ENCODE measurements at regions not wholly inside any gene's neighbourhood (a gene's known extent, or its start where the extent isn't known, plus 50 kb on each side); places are given as distances from the start of the nearest gene placed in this dataset.

DNA sequence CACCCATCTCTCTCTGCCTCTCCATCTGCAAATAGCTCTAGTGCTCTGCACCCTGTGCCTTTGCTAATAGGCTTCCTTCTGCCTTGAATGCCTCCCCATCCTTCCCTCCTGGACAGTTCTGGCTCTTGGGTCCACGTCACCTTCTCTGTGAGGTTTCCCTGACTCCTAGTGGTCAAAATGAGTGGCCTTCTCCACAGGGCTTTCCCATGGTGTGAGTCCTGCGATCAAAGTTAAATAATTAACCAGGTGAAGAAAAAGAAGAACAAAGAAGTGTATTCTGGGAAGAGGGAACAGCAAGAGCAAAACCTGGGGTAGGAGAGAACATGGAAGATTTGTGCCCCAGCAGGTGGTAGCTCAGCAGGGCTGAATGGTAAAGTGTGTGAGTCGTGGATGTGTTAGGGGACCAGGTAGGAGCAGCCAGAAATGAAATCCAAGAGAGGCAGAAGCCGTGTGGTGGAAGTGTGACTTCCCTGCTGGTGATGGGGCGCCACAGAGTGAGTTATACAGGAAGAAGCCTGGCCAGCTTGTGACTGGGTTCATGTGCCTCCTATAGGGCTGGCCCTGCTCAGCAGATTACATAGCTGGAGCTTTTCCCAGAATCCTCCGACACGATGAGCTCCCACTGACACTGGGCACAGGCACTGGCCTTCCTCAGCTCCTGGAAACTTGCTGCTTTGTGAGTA, 93.8 kb upstream of the LDAH start:
- no peak for DNase-seq
- H3K9me3 ChIP-seq = no peaks in the 10 kb centered on the region

DNA sequence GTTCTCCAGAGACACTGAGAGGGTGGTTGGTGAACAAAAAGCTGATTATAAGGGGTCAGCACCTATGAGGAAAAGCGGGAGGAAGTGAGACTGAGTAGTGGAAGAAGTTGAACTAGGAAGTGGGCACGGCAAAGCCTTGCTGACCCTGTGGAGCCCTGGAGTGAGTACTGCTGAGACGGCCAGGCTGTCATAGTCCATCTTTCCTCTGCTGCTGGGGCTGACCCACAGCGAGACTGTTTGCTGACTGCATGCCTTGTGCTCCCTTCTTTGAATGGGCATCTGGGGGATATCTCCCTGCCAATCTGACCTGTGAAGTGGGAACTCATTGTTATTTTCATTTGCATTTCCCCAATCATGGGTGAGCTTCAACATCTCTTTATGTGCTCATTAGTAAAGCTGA, 92.4 kb upstream of the LDAH start:
- no peaks in the 10 kb centered on the region for H3K9me3 ChIP-seq
- TF ChIP-seq, protein P1, sequence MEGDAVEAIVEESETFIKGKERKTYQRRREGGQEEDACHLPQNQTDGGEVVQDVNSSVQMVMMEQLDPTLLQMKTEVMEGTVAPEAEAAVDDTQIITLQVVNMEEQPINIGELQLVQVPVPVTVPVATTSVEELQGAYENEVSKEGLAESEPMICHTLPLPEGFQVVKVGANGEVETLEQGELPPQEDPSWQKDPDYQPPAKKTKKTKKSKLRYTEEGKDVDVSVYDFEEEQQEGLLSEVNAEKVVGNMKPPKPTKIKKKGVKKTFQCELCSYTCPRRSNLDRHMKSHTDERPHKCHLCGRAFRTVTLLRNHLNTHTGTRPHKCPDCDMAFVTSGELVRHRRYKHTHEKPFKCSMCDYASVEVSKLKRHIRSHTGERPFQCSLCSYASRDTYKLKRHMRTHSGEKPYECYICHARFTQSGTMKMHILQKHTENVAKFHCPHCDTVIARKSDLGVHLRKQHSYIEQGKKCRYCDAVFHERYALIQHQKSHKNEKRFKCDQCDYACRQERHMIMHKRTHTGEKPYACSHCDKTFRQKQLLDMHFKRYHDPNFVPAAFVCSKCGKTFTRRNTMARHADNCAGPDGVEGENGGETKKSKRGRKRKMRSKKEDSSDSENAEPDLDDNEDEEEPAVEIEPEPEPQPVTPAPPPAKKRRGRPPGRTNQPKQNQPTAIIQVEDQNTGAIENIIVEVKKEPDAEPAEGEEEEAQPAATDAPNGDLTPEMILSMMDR (IDR thresholded peaks at IDR 0.05; ENCODE audit: low read depth, low read length) = no peak
- no peak for DNase-seq
- no peaks in the 10 kb centered on the region for H3K27me3 ChIP-seq
- H3K4me1 ChIP-seq = peaks cover 6% of the 10 kb centered on the region; the same call in 1 of the 2 replicates
- no peaks in the 10 kb centered on the region for H3K36me3 ChIP-seq
- no peak overlapping the region for H3K4me3 ChIP-seq (ENCODE audit: low read depth, low read length)

More for the DNA sequence above, 93.8 kb upstream of the LDAH start:
- Histone ChIP-seq H3K4me3 (ENCODE audit: low read depth, low read length) (no peak overlapping the region), H3K36me3 (no peaks in the 10 kb centered on the region), H3K27me3 (no peaks in the 10 kb centered on the region), H3K4me1 (peaks cover 6% of the 10 kb centered on the region; the same call in 1 of the 2 replicates)
- TF ChIP-seq, protein P1 (IDR thresholded peaks at IDR 0.05; ENCODE audit: low read depth, low read length) = peak; percentile 43

GRCh38 chr2:20914771-20915170, 91.9 kb upstream of the LDAH start:
- Histone ChIP-seq H3K4me3 (ENCODE audit: low read depth, low read length) (no peak overlapping the region), H3K27me3 (no peaks in the 10 kb centered on the region), H3K9me3 (no peaks in the 10 kb centered on the region), H3K4me1 (peaks cover 6% of the 10 kb centered on the region; the same call in 1 of the 2 replicates), H3K36me3 (no peaks in the 10 kb centered on the region)
- TF ChIP-seq, protein P1 (IDR thresholded peaks at IDR 0.05; ENCODE audit: low read depth, low read length) = no peak
- DNase-seq = no peak

DNA sequence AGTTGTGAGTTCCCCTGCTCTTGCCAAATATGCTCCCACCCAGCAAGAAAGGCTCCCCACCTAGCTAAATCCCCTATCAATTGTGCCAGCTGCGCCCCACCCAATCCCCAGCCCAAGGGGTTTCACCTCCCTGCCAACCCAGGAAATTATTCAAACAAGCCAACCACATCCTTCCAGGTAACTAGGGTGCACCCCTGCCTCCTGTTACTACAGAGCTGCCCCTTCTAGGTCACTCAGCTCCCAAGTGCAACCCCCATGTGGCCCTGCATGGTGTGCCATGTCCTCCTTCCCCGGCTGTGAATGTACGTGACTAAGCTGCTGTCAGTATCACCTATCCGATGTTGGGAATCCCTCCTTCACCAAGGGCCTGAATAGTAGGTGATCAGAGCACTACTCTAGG, 91.2 kb upstream of the LDAH start:
- Histone ChIP-seq H3K9me3 (no peaks in the 10 kb centered on the region), H3K36me3 (no peaks in the 10 kb centered on the region), H3K4me1 (peaks cover 6% of the 10 kb centered on the region; the same call in 1 of the 2 replicates), H3K27me3 (no peaks in the 10 kb centered on the region), H3K4me3 (ENCODE audit: low read depth, low read length) (no peak overlapping the region)
- no peak for DNase-seq
- TF ChIP-seq, protein P1 (IDR thresholded peaks at IDR 0.05; ENCODE audit: low read depth, low read length) = no peak

GRCh38 chr2:20913491-20913890, 90.6 kb upstream of the LDAH start:
- Histone ChIP-seq H3K4me1 (peaks cover 6% of the 10 kb centered on the region; the same call in 1 of the 2 replicates), H3K36me3 (no peaks in the 10 kb centered on the region), H3K4me3 (ENCODE audit: low read depth, low read length) (no peak overlapping the region), H3K9me3 (no peaks in the 10 kb centered on the region), H3K27me3 (no peaks in the 10 kb centered on the region)
- TF ChIP-seq, protein P1 (IDR thresholded peaks at IDR 0.05; ENCODE audit: low read depth, low read length) = no peak
- DNase-seq = no peak

- Histone ChIP-seq H3K4me1 (peaks cover 13% of the 10 kb centered on the region), H3K4me3 (ENCODE audit: low read depth, low read length) (no peak overlapping the region), H3K36me3 (no peaks in the 10 kb centered on the region), H3K9me3 (no peaks in the 10 kb centered on the region), H3K27me3 (no peaks in the 10 kb centered on the region)
- TF ChIP-seq, protein P1 (IDR thresholded peaks at IDR 0.05; ENCODE audit: low read depth, low read length) = no peak
- no peak for DNase-seq
Observed at GRCh38 chr2:20900052-20900636, 77.2 kb upstream of the LDAH start.
